Neural progenitor cell (in vitro differentiated cells): ENCODE measurements at regions not wholly inside any gene's neighbourhood (a gene's known extent, or its start where the extent isn't known, plus 50 kb on each side); places are given as distances from the start of the nearest gene placed in this dataset.

Experiments
- CTCF ChIP-seq: fragments of 200-600 bp; sonication (generic); IDR thresholded peaks from 2 replicates; pipeline ENCODE4 v1.5.1; 2017; ENCODE audit warnings: antibody characterized with exemption, mild to moderate bottlenecking
- EZH2 ChIP-seq: fragments of 200-600 bp; sonication (generic); IDR thresholded peaks from 2 replicates; pipeline ENCODE4 v1.6.1; 2017; ENCODE audit warnings: antibody characterized with exemption, mild to moderate bottlenecking, moderate library complexity

GRCh38 chr2:65856423-65856822 lies 424.0 kb upstream of the SPRED2 start:
- TF ChIP-seq CTCF (no peak), EZH2 (no peak)
